Astrocyte (in vitro differentiated cells and primary cell): ENCODE measurements at regions not wholly inside any gene's neighbourhood (a gene's known extent, or its start where the extent isn't known, plus 50 kb on each side); places are given as distances from the start of the nearest gene placed in this dataset.
"Not testable (repeated sequence)": the region's sequence is repeated elsewhere in the genome, so short reads cannot be mapped to it uniquely, and the experiment has no call there.

Experiments used
- DNase-seq: peaks from one replicate; pipeline ENCODE4 v3.0.0-alpha.2; 2010; ENCODE audit warnings: low read depth
- FAIRE-seq: peaks from 2 replicates; lab custom pipeline; 2011; peaks lifted over from hg19 to GRCh38; lab: Jason Lieb, UNC
- H2AFZ ChIP-seq: 2 replicates; pipeline ENCODE4 v1.6.0; 2012; ENCODE audit warnings: low read depth, low read length, inconsistent platforms
- H3K27ac ChIP-seq: 2 replicates; pipeline ENCODE4 v1.5.1; 2011; ENCODE audit warnings: low read depth, low read length, inconsistent platforms
- H3K27me3 ChIP-seq: 2 replicates; pipeline ENCODE4 v1.6.0; 2011; ENCODE audit warnings: low read length, inconsistent platforms; ENCODE audit not compliant: insufficient read depth
- H3K36me3 ChIP-seq: 2 replicates; pipeline ENCODE4 v1.5.1; 2011; ENCODE audit warnings: low read length, inconsistent platforms; ENCODE audit not compliant: insufficient read depth
- H3K4me1 ChIP-seq: 2 replicates; pipeline ENCODE4 v1.5.1; 2011; ENCODE audit warnings: low read length, inconsistent platforms; ENCODE audit not compliant: insufficient read depth
- H3K4me2 ChIP-seq: 2 replicates; pipeline ENCODE4 v1.6.0; 2012; ENCODE audit warnings: low read length, inconsistent platforms
- H3K4me3 ChIP-seq: 2 replicates; pipeline ENCODE4 v1.5.1; 2011; ENCODE audit warnings: low read depth, mild to moderate bottlenecking, low read length, inconsistent platforms; ENCODE audit not compliant: insufficient read depth
- H3K79me2 ChIP-seq: 2 replicates; pipeline ENCODE4 v1.6.0; 2012; ENCODE audit warnings: mild to moderate bottlenecking, low read length, inconsistent platforms; ENCODE audit not compliant: insufficient read depth
- H3K9ac ChIP-seq: 2 replicates; pipeline ENCODE4 v1.6.0; 2012; ENCODE audit warnings: mild to moderate bottlenecking, low read length, inconsistent platforms
- H3K9me3 ChIP-seq: 2 replicates; pipeline ENCODE4 v1.5.1; 2012; ENCODE audit warnings: low read depth, mild to moderate bottlenecking, low read length, inconsistent platforms; ENCODE audit not compliant: insufficient read depth
- H4K20me1 ChIP-seq: 2 replicates; pipeline ENCODE4 v1.6.0; 2012; ENCODE audit warnings: low read length, inconsistent platforms; ENCODE audit not compliant: insufficient read depth
- H3K27ac Mint-ChIP-seq: one replicate; pipeline ENCODE4 v1.8.0; 2021; ENCODE audit warnings: mild to moderate bottlenecking, mixed read lengths; ENCODE audit not compliant: unreplicated experiment
- H3K27me3 Mint-ChIP-seq: one replicate; pipeline ENCODE4 v1.8.0; 2021; ENCODE audit warnings: low read depth, mixed read lengths; ENCODE audit not compliant: unreplicated experiment
- H3K36me3 Mint-ChIP-seq: one replicate; pipeline ENCODE4 v1.8.0; 2021; ENCODE audit warnings: low read depth, mixed read lengths; ENCODE audit not compliant: unreplicated experiment
- H3K4me1 Mint-ChIP-seq: one replicate; pipeline ENCODE4 v1.8.0; 2021; ENCODE audit warnings: low read depth, mixed read lengths; ENCODE audit not compliant: unreplicated experiment
- H3K4me3 Mint-ChIP-seq: one replicate; pipeline ENCODE4 v1.8.0; 2021; ENCODE audit warnings: mild to moderate bottlenecking, moderate library complexity, mixed read lengths; ENCODE audit not compliant: unreplicated experiment
- H3K9me3 Mint-ChIP-seq: one replicate; pipeline ENCODE4 v1.8.0; 2021; ENCODE audit warnings: mild to moderate bottlenecking, mixed read lengths; ENCODE audit not compliant: unreplicated experiment
- EZH2 ChIP-seq: IDR thresholded peaks from 2 replicates; pipeline ENCODE4 v1.6.1; 2012; ENCODE audit warnings: mild to moderate bottlenecking, low read length, inconsistent platforms; ENCODE audit not compliant: insufficient read depth
- TF ChIP-seq, protein P1 (sequence below): IDR thresholded peaks from 2 replicates; pipeline ENCODE4 v1.5.1; 2011; ENCODE audit warnings: low read depth, mild to moderate bottlenecking, inconsistent platforms, low read length, moderate library complexity; ENCODE audit not compliant: insufficient read depth

DNA sequence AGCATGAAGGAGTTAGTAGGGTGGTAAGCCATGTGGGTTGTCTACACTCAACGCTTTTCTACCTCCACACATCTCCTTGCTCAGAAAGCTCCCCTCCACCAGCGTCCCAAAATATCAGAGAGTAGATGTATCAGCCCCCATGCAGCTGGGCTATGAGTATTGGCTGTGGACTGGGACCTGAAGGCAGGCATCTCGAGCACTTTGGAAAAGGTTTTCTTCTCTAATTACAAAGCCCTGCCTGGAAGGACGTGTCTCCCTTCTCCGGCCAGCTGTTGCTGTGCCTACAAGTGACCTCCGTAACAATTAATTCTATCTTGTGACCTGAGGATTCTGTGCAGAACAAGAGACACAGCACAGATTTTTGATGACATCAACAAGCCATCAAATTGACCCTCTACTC, 142.0 kb upstream of the RUNX1 start:
- FAIRE-seq (no peak), DNase-seq (no peak)
- Histone ChIP-seq H4K20me1 (no peaks in the 10 kb centered on the region), H2AFZ (no peak overlapping the region), H3K36me3 (no peaks in the 10 kb centered on the region), H3K4me2 (no peak overlapping the region), H3K9ac (no peak overlapping the region), H3K27me3 (no peaks in the 10 kb centered on the region), H3K27ac (no peak overlapping the region), H3K79me2 (no peaks in the 10 kb centered on the region), H3K4me3 (no peak overlapping the region), H3K4me1 (peaks cover 11% of the 10 kb centered on the region), H3K9me3 (no peaks in the 10 kb centered on the region)
- TF ChIP-seq EZH2, result no peak
- TF ChIP-seq, protein P1, sequence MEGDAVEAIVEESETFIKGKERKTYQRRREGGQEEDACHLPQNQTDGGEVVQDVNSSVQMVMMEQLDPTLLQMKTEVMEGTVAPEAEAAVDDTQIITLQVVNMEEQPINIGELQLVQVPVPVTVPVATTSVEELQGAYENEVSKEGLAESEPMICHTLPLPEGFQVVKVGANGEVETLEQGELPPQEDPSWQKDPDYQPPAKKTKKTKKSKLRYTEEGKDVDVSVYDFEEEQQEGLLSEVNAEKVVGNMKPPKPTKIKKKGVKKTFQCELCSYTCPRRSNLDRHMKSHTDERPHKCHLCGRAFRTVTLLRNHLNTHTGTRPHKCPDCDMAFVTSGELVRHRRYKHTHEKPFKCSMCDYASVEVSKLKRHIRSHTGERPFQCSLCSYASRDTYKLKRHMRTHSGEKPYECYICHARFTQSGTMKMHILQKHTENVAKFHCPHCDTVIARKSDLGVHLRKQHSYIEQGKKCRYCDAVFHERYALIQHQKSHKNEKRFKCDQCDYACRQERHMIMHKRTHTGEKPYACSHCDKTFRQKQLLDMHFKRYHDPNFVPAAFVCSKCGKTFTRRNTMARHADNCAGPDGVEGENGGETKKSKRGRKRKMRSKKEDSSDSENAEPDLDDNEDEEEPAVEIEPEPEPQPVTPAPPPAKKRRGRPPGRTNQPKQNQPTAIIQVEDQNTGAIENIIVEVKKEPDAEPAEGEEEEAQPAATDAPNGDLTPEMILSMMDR, result no peak
- H3K27me3 Mint-ChIP-seq, result no peaks in the 10 kb centered on the region
- no peak overlapping the region for H3K4me3 Mint-ChIP-seq
- H3K4me1 Mint-ChIP-seq, result peaks cover 17% of the 10 kb centered on the region
- H3K27ac Mint-ChIP-seq, result peak overlapping the region; percentile 10
- H3K36me3 Mint-ChIP-seq, result no peaks in the 10 kb centered on the region
- peaks cover 2% of the 10 kb centered on the region for H3K9me3 Mint-ChIP-seq

DNA sequence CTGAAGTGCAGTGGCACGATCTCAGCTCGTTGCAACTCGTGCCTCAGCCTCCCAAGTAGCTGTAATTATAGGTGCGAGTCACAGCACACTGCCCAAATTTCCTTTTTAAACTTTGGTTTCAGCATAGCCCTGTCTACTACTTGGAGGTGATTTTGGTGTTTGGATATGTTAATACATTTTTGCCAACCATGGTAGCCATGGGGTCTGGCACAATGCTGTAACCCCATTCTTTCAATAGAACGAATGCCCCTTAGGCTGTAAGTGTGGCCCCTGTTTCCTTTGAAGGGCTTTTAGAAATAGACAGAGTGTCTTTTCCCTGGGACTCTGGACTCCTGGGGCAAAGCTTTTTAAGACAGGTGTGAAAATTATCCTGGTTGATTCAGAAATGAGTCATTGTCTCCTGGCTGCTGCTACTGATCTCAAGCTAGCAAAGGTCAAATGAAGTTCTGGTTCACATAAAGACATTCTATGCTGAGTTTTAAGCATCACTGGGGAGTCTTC, 141.1 kb upstream of the RUNX1 start:
- peak overlapping the region; percentile 30 for H3K4me2 ChIP-seq
- FAIRE-seq (no peak), DNase-seq (peak; percentile 80)
- H3K4me1 ChIP-seq, result peaks cover 11% of the 10 kb centered on the region
- no peak for TF ChIP-seq EZH2
- H3K4me1 Mint-ChIP-seq, result peaks cover 17% of the 10 kb centered on the region
- H3K4me3 ChIP-seq, result no peak overlapping the region
- no peaks in the 10 kb centered on the region for H3K27me3 Mint-ChIP-seq
- H2AFZ ChIP-seq, result no peak overlapping the region
- peaks cover 2% of the 10 kb centered on the region for H3K9me3 Mint-ChIP-seq
- no peak overlapping the region for H3K4me3 Mint-ChIP-seq
- no peak overlapping the region for H3K27ac Mint-ChIP-seq
- no peaks in the 10 kb centered on the region for H3K79me2 ChIP-seq
- H4K20me1 ChIP-seq, result no peaks in the 10 kb centered on the region
- peak overlapping the region; percentile 11 for H3K27ac ChIP-seq
- no peaks in the 10 kb centered on the region for H3K36me3 ChIP-seq
- H3K36me3 Mint-ChIP-seq, result no peaks in the 10 kb centered on the region
- no peak overlapping the region for H3K9ac ChIP-seq
- no peaks in the 10 kb centered on the region for H3K9me3 ChIP-seq
- no peaks in the 10 kb centered on the region for H3K27me3 ChIP-seq

DNA sequence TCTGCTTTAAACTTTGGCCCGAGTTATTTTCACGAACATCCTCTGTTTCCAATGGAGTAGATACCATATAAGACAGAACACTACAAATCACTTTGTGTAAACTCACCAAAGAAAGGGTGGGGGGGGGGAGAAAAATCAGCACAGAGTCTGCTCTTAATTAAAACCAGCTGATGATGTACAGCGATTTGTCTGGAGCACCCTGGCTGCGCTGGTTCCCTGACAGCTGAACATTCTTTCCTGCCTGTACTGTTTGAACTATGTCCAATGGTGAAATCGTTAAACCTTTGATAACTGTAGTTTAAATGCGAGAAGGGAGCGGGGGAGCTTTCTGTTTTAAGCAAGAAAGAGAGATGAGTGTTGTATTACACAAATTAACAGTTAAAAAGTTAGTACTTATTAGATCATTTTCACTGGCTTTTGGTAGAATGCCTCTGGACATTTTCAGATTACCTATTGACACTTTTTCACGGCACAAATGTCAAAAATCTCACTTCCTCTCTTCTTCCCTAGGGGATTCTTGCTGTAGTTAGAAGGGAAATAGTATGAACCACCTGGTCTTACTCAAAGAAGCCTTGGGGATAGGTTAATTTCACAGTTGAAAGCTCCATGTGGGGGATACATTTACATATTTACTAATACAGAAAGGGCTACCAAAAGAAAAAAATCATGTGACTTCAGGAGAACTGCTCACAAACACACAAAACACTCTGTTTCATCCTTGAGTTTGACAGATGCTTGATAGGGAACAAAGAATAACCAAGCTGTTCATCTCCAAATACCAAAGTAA, 140.2 kb upstream of the RUNX1 start:
- DNase-seq, result peak; percentile 92
- Histone ChIP-seq H3K79me2 (no peaks in the 10 kb centered on the region), H3K4me3 (peak overlapping the region; percentile 8), H3K9ac (peak overlapping the region; percentile 26), H3K9me3 (no peaks in the 10 kb centered on the region), H3K4me2 (peak overlapping the region; percentile 60), H3K36me3 (no peaks in the 10 kb centered on the region), H2AFZ (no peak overlapping the region), H4K20me1 (no peaks in the 10 kb centered on the region), H3K4me1 (peaks cover 11% of the 10 kb centered on the region), H3K27ac (peak overlapping the region; percentile 38), H3K27me3 (no peaks in the 10 kb centered on the region)
- Mint-ChIP-seq H3K27me3 (no peaks in the 10 kb centered on the region), H3K4me1 (peaks cover 17% of the 10 kb centered on the region), H3K4me3 (no peak overlapping the region), H3K9me3 (peaks cover 2% of the 10 kb centered on the region), H3K27ac (peak overlapping the region; percentile 5), H3K36me3 (no peaks in the 10 kb centered on the region)
- TF ChIP-seq EZH2, result no peak
- TF ChIP-seq, protein P1, result no peak
- no peak for FAIRE-seq

DNA sequence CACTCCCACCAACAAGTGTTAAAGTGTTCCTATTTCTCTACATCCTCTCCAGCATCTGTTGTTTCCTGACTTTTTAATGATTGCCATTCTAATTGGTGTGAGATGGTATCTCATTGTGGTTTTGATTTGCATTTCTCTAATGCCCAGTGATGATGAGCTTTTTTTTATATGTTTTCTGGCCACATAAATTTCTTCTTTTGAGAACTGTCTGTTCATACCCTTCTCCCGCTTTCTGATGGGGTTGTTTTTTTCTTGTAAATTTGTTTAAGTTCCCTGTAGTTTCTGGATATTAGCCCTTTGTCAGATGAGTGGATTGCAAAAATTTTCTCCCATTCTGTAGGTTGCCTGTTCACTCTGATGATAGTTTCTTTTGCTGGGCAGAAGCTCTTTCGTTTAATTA, 134.3 kb upstream of the RUNX1 start:
- not testable (repeated sequence) for H3K79me2 ChIP-seq, H3K27me3 Mint-ChIP-seq, H3K4me3 Mint-ChIP-seq, H3K9me3 Mint-ChIP-seq, H2AFZ ChIP-seq, H3K4me2 ChIP-seq, H3K4me1 ChIP-seq, H3K4me3 ChIP-seq, H4K20me1 ChIP-seq, H3K27me3 ChIP-seq, H3K36me3 ChIP-seq, H3K9ac ChIP-seq, H3K36me3 Mint-ChIP-seq, H3K27ac ChIP-seq, FAIRE-seq, DNase-seq, H3K9me3 ChIP-seq
- peak overlapping the region; percentile 23 for H3K27ac Mint-ChIP-seq
- H3K4me1 Mint-ChIP-seq, result peaks cover 21% of the 10 kb centered on the region
